Natural killer cell (primary cell): ENCODE measurements at regions not wholly inside any gene's neighbourhood (a gene's known extent, or its start where the extent isn't known, plus 50 kb on each side); places are given as distances from the start of the nearest gene placed in this dataset.

Source experiments
- ATAC-seq, 3 donors: fragments of 150-1000 bp in 2 of 3; fragments of 200-7000 bp in 1 of 3; cut with Tn5 transposase; 1 replicate in 1 of 3; 2 replicates in 2 of 3; pipeline ENCODE4 v1.10.0; 2021; ENCODE audit warnings: mild to moderate bottlenecking in 2 of 3, moderate library complexity in 2 of 3
- DNase-seq, 2 donors: peaks; one replicate each; pipeline versions ENCODE4 v3.0.0 to v3.0.0-alpha.2; 2013 to 2021; ENCODE audit warnings: mixed read lengths in 1 of 2
- H3K27ac ChIP-seq: one replicate; pipeline ENCODE4 v1.5.1; 2013; ENCODE audit warnings: mild to moderate bottlenecking, low read length
- H3K27me3 ChIP-seq: one replicate; pipeline ENCODE4 v1.6.1; 2013; ENCODE audit warnings: low read length; ENCODE audit not compliant: control insufficient read depth, insufficient read depth
- H3K36me3 ChIP-seq: one replicate; pipeline ENCODE4 v1.6.1; 2013; ENCODE audit warnings: low read length; ENCODE audit not compliant: control insufficient read depth, insufficient read depth
- H3K4me1 ChIP-seq: one replicate; pipeline ENCODE4 v1.6.1; 2013; ENCODE audit warnings: low read length; ENCODE audit not compliant: control insufficient read depth, insufficient read depth
- H3K4me3 ChIP-seq: one replicate; pipeline ENCODE4 v1.5.1; 2013; ENCODE audit warnings: low read length
- H3K9me3 ChIP-seq: one replicate; pipeline ENCODE4 v1.6.1; 2013; ENCODE audit warnings: low read length; ENCODE audit not compliant: control insufficient read depth, insufficient read depth
- H3K27ac Mint-ChIP-seq, 2 donors: one replicate each; pipeline ENCODE4 v1.8.0; 2022; ENCODE audit warnings: mild to moderate bottlenecking in 2 of 2, mixed read lengths in 2 of 2, moderate library complexity in 1 of 2
- H3K27me3 Mint-ChIP-seq, 2 donors: one replicate each; pipeline ENCODE4 v1.8.0; 2022; ENCODE audit warnings: low read depth in 2 of 2, mixed read lengths in 2 of 2
- H3K36me3 Mint-ChIP-seq: one replicate; pipeline ENCODE4 v1.8.0; 2022; ENCODE audit warnings: mixed read lengths
- H3K4me1 Mint-ChIP-seq, 2 donors: one replicate each; pipeline ENCODE4 v1.8.0; 2022; ENCODE audit warnings: mixed read lengths in 2 of 2
- H3K4me3 Mint-ChIP-seq: one replicate; pipeline ENCODE4 v1.8.0; 2022; ENCODE audit warnings: mild to moderate bottlenecking, moderate library complexity, mixed read lengths
- H3K9me3 Mint-ChIP-seq, 2 donors: one replicate each; pipeline ENCODE4 v1.8.0; 2022; ENCODE audit warnings: mixed read lengths in 2 of 2
- WGBS: methylation state at CpG from one replicate; pipeline ENCODE4 v1.1.7; 2013; ENCODE audit warnings: missing lambda C conversion rate; ENCODE audit not compliant: insufficient coverage; 5-methylcytosine and 5-hydroxymethylcytosine counted together
- intact Hi-C: fragments of 100-400 bp; cut with micrococcal nuclease; formaldehyde crosslinking; loops from one replicate; pipeline ENCODE4 v1.14.2; 2022
- TF ChIP-seq, protein P1 (sequence below): fragments of 200-600 bp; IDR thresholded peaks from one replicate; pipeline ENCODE4 v1.8.0; 2022; ENCODE audit warnings: antibody characterized with exemption

DNA sequence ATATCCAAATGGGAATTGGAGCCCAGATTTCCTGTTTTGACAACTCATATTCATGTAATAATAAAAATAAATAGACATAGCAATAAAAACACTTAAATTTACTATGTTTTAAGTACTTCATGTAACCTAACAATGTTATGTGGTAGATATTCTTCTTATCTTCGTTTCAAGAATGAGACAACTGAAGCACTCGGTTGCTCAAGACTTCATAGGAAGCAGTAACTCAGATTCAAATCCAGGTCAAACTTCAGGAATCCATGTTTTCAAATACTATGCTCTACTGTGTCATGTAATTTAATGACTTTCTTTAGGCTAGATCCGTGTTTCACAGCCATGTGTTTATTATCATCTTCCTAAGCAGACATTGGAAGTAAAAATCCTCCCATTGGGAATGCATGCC lies 492.2 kb downstream of the CNTN3 start:
- Histone ChIP-seq H3K4me3 (no peak overlapping the region), H3K27ac (no peak overlapping the region), H3K9me3 (peaks cover 7% of the 10 kb centered on the region), H3K4me1 (no peaks in the 10 kb centered on the region), H3K36me3 (no peaks in the 10 kb centered on the region), H3K27me3 (no peaks in the 10 kb centered on the region)
- no peak overlapping the region for H3K4me3 Mint-ChIP-seq
- no peaks in the 10 kb centered on the region for H3K36me3 Mint-ChIP-seq
- peaks cover 13 to 17% of the 10 kb centered on the region in 2 donors for H3K9me3 Mint-ChIP-seq
- no peaks in the 10 kb centered on the region for H3K4me1 Mint-ChIP-seq
- intact Hi-C loops: no loop called here
- H3K27me3 Mint-ChIP-seq: no peaks in the 10 kb centered on the region
- no peak for DNase-seq
- no peak for ATAC-seq
- H3K27ac Mint-ChIP-seq: no peak overlapping the region
- TF ChIP-seq, protein P1, sequence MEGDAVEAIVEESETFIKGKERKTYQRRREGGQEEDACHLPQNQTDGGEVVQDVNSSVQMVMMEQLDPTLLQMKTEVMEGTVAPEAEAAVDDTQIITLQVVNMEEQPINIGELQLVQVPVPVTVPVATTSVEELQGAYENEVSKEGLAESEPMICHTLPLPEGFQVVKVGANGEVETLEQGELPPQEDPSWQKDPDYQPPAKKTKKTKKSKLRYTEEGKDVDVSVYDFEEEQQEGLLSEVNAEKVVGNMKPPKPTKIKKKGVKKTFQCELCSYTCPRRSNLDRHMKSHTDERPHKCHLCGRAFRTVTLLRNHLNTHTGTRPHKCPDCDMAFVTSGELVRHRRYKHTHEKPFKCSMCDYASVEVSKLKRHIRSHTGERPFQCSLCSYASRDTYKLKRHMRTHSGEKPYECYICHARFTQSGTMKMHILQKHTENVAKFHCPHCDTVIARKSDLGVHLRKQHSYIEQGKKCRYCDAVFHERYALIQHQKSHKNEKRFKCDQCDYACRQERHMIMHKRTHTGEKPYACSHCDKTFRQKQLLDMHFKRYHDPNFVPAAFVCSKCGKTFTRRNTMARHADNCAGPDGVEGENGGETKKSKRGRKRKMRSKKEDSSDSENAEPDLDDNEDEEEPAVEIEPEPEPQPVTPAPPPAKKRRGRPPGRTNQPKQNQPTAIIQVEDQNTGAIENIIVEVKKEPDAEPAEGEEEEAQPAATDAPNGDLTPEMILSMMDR: no peak
- 66% methylated on average over 3 of the region's 3 CpGs for WGBS

DNA sequence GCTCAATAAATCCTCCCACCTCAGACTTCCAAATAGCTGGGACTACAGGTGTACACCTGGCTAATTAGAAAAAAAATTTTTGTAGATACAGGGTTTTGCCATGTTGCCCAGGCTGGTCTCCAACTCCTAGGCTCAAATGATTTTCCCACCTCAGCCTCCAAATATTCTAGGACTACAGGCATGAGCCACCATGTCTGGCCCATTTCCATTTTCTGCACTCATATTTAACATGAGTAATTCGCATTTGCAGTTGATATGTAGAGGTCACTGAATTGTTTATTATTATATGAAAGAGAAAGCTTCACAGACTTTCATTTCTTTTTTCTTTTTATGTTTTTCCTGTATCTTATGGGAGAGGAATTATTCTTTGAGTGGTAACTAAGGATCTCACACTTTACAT lies 492.7 kb downstream of the CNTN3 start:
- DNase-seq (no peak), ATAC-seq (no peak)
- H3K9me3 ChIP-seq: peaks cover 7% of the 10 kb centered on the region
- no peak overlapping the region for H3K27ac ChIP-seq
- TF ChIP-seq, protein P1: no peak
- intact Hi-C loops: no loop called here
- no peaks in the 10 kb centered on the region for H3K4me1 ChIP-seq
- no peaks in the 10 kb centered on the region for H3K36me3 Mint-ChIP-seq
- no peak overlapping the region for H3K27ac Mint-ChIP-seq
- no CpG with 5 or more reads among the region's 1 CpG for WGBS
- H3K4me3 Mint-ChIP-seq: no peak overlapping the region
- no peaks in the 10 kb centered on the region for H3K27me3 ChIP-seq
- H3K36me3 ChIP-seq: no peaks in the 10 kb centered on the region
- no peaks in the 10 kb centered on the region for H3K27me3 Mint-ChIP-seq
- H3K9me3 Mint-ChIP-seq: peaks cover 16 to 21% of the 10 kb centered on the region in 2 donors
- H3K4me1 Mint-ChIP-seq: no peaks in the 10 kb centered on the region
- no peak overlapping the region for H3K4me3 ChIP-seq

DNA sequence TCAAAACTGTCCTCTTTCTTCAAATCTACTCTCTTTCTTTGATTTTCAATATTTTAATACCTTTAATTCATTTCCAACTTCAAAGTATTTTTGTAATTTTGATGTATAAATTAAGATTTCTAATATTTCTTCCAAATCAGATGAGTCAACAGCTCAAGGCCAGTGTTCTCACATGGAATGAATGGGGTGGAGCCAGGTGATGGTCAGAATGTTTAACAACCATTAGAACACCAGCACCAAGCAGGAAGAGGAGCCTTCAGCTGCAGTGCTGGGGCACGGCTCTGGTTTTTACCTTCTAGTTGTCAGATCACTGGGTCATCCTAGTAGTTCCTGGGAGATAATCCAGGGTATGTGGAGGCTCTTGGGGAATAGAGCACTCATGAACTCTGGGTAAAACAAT lies 494.5 kb upstream of the PDZRN3 start:
- ATAC-seq: no peak

DNA sequence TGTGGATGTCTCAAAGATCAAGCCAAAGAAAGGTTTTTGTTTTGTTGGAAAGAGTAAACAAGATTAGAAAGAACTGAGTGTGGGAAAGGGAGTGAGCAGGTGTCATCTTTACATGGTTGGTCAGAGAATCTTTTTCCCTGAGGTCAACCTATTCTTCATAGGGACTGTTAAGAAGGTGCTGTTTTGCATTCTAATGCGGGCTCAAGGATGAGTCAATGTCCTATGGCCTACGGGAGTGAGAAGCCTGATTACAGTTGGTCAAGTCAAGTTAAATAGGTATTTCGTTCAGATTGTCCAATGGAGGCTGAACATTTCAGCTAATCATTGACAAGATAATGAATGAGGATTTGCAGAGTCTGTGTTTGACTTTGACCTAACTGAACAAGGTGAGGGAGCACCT lies 491.2 kb upstream of the PDZRN3 start:
- peaks cover 1% of the 10 kb centered on the region for H3K9me3 ChIP-seq
- Mint-ChIP-seq H3K4me3 (no peak overlapping the region), H3K9me3 (peaks cover 15 to 24% of the 10 kb centered on the region in 2 donors), H3K4me1 (no peaks in the 10 kb centered on the region), H3K27ac (no peak overlapping the region), H3K27me3 (no peaks in the 10 kb centered on the region), H3K36me3 (no peaks in the 10 kb centered on the region)
- no peaks in the 10 kb centered on the region for H3K4me1 ChIP-seq
- no peak overlapping the region for H3K4me3 ChIP-seq
- H3K27me3 ChIP-seq: no peaks in the 10 kb centered on the region
- TF ChIP-seq, protein P1: no peak
- no peak for ATAC-seq
- no peak for DNase-seq
- no peaks in the 10 kb centered on the region for H3K36me3 ChIP-seq
- 80% methylated on average over 3 of the region's 3 CpGs for WGBS
- intact Hi-C loops: no loop called here
- no peak overlapping the region for H3K27ac ChIP-seq

More for the DNA sequence above, 494.5 kb upstream of the PDZRN3 start:
- Mint-ChIP-seq H3K9me3 (peaks cover 14 to 25% of the 10 kb centered on the region in 2 donors), H3K4me3 (no peak overlapping the region), H3K27me3 (no peaks in the 10 kb centered on the region), H3K4me1 (no peaks in the 10 kb centered on the region), H3K36me3 (no peaks in the 10 kb centered on the region), H3K27ac (no peak overlapping the region)
- 36% methylated on average over 1 of the region's 1 CpG for WGBS
- Histone ChIP-seq H3K36me3 (no peaks in the 10 kb centered on the region), H3K4me1 (no peaks in the 10 kb centered on the region), H3K27me3 (no peaks in the 10 kb centered on the region), H3K9me3 (peaks cover 2% of the 10 kb centered on the region), H3K27ac (no peak overlapping the region), H3K4me3 (no peak overlapping the region)
- TF ChIP-seq, protein P1: no peak
- intact Hi-C loops: no loop called here
- DNase-seq: no peak
